Fibroblast of pulmonary artery (primary cell): ENCODE measurements at regions not wholly inside any gene's neighbourhood (a gene's known extent, or its start where the extent isn't known, plus 50 kb on each side); places are given as distances from the start of the nearest gene placed in this dataset.

Experiments
- DNase-seq: peaks from one replicate; pipeline ENCODE4 v3.0.0-alpha.2; 2010; ENCODE audit warnings: low read depth
- H3K4me3 ChIP-seq: replicated peaks from 2 replicates; pipeline ENCODE4 v1.5.1; 2011; ENCODE audit warnings: low read depth, mild to moderate bottlenecking, control low read depth, low read length, moderate library complexity
- CTCF ChIP-seq: IDR thresholded peaks from 2 replicates; pipeline ENCODE4 v1.5.1; 2011; ENCODE audit warnings: mild to moderate bottlenecking, control low read depth, low read length, inconsistent platforms; ENCODE audit errors: missing control alignments

GRCh38 chrX:17939724-17940123 lies 78.6 kb upstream of the RAI2 start:
- no peak overlapping the region for H3K4me3 ChIP-seq
- DNase-seq: no peak
- TF ChIP-seq CTCF: no peak

DNA sequence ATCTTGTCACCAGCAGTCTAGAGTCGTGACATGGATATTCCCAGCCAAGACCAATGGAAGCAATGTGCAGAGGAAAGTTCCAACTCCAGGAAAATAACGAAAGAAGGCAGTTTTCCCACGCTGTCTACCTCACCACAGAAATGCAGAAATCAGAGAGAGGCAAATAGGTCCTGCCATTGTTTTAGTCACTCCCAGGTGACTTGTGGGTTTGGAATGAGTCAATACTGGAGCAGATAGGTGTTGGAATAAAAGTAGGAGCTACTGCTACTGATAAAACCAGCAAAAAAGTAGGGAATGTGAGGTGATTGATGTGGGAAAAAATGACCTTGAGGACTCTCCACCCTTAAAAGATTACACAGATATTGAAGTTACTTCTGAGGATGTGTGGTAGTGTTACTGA lies 72.8 kb upstream of the RAI2 start:
- DNase-seq: no peak
- H3K4me3 ChIP-seq: no peak overlapping the region
- no peak for TF ChIP-seq CTCF

DNA sequence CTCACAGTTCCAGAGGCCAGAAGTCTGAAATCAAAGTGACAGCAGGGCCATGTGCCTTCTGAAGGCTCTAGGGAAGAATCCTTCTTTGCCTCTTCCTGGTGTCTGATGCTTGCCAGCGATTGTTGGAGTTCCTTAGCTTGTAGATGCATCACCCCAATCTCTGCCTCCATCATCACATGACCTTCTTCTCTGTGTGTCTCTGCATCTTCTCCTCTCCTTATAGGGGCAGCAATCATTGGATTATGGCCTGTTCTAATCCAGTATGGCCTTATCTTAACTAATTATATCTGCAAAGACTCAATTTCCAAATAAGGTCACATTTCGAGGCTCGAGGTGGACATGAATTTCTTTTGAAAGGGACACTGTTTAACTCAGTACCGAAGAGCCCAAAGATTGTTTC lies 71.7 kb upstream of the RAI2 start:
- no peak for TF ChIP-seq CTCF
- H3K4me3 ChIP-seq: no peak overlapping the region
- DNase-seq: no peak

- TF ChIP-seq CTCF: no peak
- DNase-seq: no peak
- H3K4me3 ChIP-seq: no peak overlapping the region
Observed at GRCh38 chrX:17931855-17932254, 70.8 kb upstream of the RAI2 start.

DNA sequence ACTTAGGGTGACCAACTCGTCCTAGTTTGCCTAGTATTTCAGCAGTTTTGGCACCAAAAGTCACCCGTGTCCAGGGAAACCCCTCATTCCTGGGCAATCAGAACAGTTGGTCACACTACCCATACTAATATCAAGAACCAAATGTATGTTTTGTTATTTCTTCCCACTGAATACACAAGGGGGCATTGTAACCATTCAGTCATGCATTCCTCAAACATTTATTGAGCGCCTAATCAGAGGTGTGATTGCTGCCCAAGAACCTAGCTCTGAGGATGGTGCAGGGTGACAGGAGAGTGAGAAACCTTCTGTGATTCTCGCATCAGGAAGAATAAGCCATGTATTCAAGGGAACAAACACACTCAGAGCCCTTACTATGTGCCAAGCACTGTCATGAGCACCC lies 69.8 kb upstream of the RAI2 start:
- DNase-seq: no peak

GRCh38 chrX:17923546-17923945 lies 62.4 kb upstream of the RAI2 start:
- DNase-seq: no peak
- TF ChIP-seq CTCF: no peak
- H3K4me3 ChIP-seq: no peak overlapping the region

More for the DNA sequence above, 69.8 kb upstream of the RAI2 start:
- H3K4me3 ChIP-seq: no peak overlapping the region
- no peak for TF ChIP-seq CTCF

- DNase-seq: no peak
- no peak overlapping the region for H3K4me3 ChIP-seq
- no peak for TF ChIP-seq CTCF
Observed at GRCh38 chrX:17922303-17922702, 61.2 kb upstream of the RAI2 start.
